Hepatocyte (in vitro differentiated cells): ENCODE measurements at regions not wholly inside any gene's neighbourhood (a gene's known extent, or its start where the extent isn't known, plus 50 kb on each side); places are given as distances from the start of the nearest gene placed in this dataset.

ENCODE experiments used
- DNase-seq: peaks from one replicate; pipeline ENCODE4 v3.0.0-alpha.2; 2016; ENCODE audit warnings: low spot score
- H2AFZ ChIP-seq: fragments of 200-600 bp; sonication (generic); 2 replicates; pipeline ENCODE4 v1.6.0; 2016; ENCODE audit warnings: antibody characterized with exemption, mild to moderate bottlenecking
- H3K27ac ChIP-seq: fragments of 200-600 bp; sonication (generic); 2 replicates; pipeline ENCODE4 v1.5.1; 2016; ENCODE audit warnings: mild to moderate bottlenecking
- H3K27me3 ChIP-seq: fragments of 200-600 bp; sonication (generic); 2 replicates; pipeline ENCODE4 v1.6.1; 2016
- H3K36me3 ChIP-seq: fragments of 200-600 bp; sonication (generic); replicated peaks from 2 replicates; pipeline ENCODE4 v1.5.1; 2016; ENCODE audit warnings: low read depth; ENCODE audit not compliant: insufficient read depth
- H3K4me1 ChIP-seq: fragments of 200-600 bp; sonication (generic); 2 replicates; pipeline ENCODE4 v1.5.1; 2016; ENCODE audit warnings: mild to moderate bottlenecking, moderate library complexity; ENCODE audit not compliant: insufficient read depth
- H3K4me2 ChIP-seq: fragments of 200-600 bp; sonication (generic); 2 replicates; pipeline ENCODE4 v1.6.0; 2016
- H3K4me3 ChIP-seq: fragments of 200-600 bp; sonication (generic); 2 replicates; pipeline ENCODE4 v1.5.1; 2016; ENCODE audit warnings: mild to moderate bottlenecking
- H3K79me2 ChIP-seq: fragments of 200-600 bp; sonication (generic); 2 replicates; pipeline ENCODE4 v1.6.0; 2017; ENCODE audit warnings: mild to moderate bottlenecking
- H3K9me2 ChIP-seq: fragments of 200-600 bp; sonication (generic); replicated peaks from 2 replicates; pipeline ENCODE4 v1.6.0; 2017; ENCODE audit warnings: mild to moderate bottlenecking; ENCODE audit not compliant: insufficient read depth
- H3K9me3 ChIP-seq: fragments of 200-600 bp; sonication (generic); 2 replicates; pipeline ENCODE4 v1.5.1; 2016; ENCODE audit warnings: low read depth, mild to moderate bottlenecking
- H4K20me1 ChIP-seq: fragments of 200-600 bp; sonication (generic); 2 replicates; pipeline ENCODE4 v1.6.0; 2016; ENCODE audit warnings: mild to moderate bottlenecking; ENCODE audit not compliant: insufficient read depth, poor library complexity, severe bottlenecking
- CTCF ChIP-seq: fragments of 200-600 bp; sonication (generic); IDR thresholded peaks from 2 replicates; pipeline ENCODE4 v1.5.1; 2016; ENCODE audit warnings: antibody characterized with exemption, mild to moderate bottlenecking; ENCODE audit not compliant: poor library complexity
- EZH2 ChIP-seq: fragments of 200-600 bp; sonication (generic); IDR thresholded peaks from 2 replicates; pipeline ENCODE4 v1.6.1; 2016; ENCODE audit warnings: antibody characterized with exemption, mild to moderate bottlenecking, borderline replicate concordance
- EZH2phosphoT487 ChIP-seq: fragments of 200-600 bp; sonication (generic); IDR thresholded peaks from one replicate; pipeline ENCODE4 v1.6.1; 2018; ENCODE audit warnings: antibody characterized with exemption, mild to moderate bottlenecking, low read depth, moderate library complexity; ENCODE audit not compliant: unreplicated experiment, severe bottlenecking
- WGBS: methylation state at CpG from one replicate; pipeline ENCODE4 v1.1.6; 2016; ENCODE audit warnings: low lambda C conversion rate; ENCODE audit errors: missing lambda C conversion rate; 5-methylcytosine and 5-hydroxymethylcytosine counted together

- no peak for TF ChIP-seq CTCF
- no peak for TF ChIP-seq EZH2phosphoT487
- no peak for TF ChIP-seq EZH2
- Histone ChIP-seq H3K27ac (no peak overlapping the region), H2AFZ (no peak overlapping the region), H3K27me3 (no peaks in the 10 kb centered on the region), H3K36me3 (no peaks in the 10 kb centered on the region), H3K79me2 (no peaks in the 10 kb centered on the region), H3K4me1 (peaks cover 14% of the 10 kb centered on the region), H3K4me2 (no peak overlapping the region), H3K4me3 (no peak overlapping the region), H3K9me3 (no peaks in the 10 kb centered on the region), H3K9me2 (no peaks in the 10 kb centered on the region), H4K20me1 (no peaks in the 10 kb centered on the region)
- no peak for DNase-seq
- WGBS: 86% methylated on average over 5 of the region's 5 CpGs
Observed at GRCh38 chr10:123381224-123381623, 227.0 kb downstream of the BUB3 start.

GRCh38 chr10:123382491-123382890, 228.3 kb downstream of the BUB3 start:
- WGBS: 78% methylated on average over 4 of the region's 4 CpGs
- no peaks in the 10 kb centered on the region for H3K36me3 ChIP-seq
- no peaks in the 10 kb centered on the region for H3K27me3 ChIP-seq
- H3K4me1 ChIP-seq: peaks cover 11% of the 10 kb centered on the region
- H3K4me3 ChIP-seq: no peak overlapping the region
- H3K27ac ChIP-seq: no peak overlapping the region
- no peak overlapping the region for H3K4me2 ChIP-seq
- no peaks in the 10 kb centered on the region for H3K79me2 ChIP-seq
- no peak for TF ChIP-seq EZH2
- TF ChIP-seq EZH2phosphoT487: no peak
- no peak for TF ChIP-seq CTCF
- DNase-seq: no peak
- H3K9me3 ChIP-seq: no peaks in the 10 kb centered on the region
- H3K9me2 ChIP-seq: no peaks in the 10 kb centered on the region
- no peak overlapping the region for H2AFZ ChIP-seq
- H4K20me1 ChIP-seq: no peaks in the 10 kb centered on the region

- H4K20me1 ChIP-seq: no peaks in the 10 kb centered on the region
- no peaks in the 10 kb centered on the region for H3K9me3 ChIP-seq
- 91% methylated on average over 2 of the region's 2 CpGs for WGBS
- H3K4me1 ChIP-seq: no peaks in the 10 kb centered on the region
- no peaks in the 10 kb centered on the region for H3K9me2 ChIP-seq
- no peak for DNase-seq
- no peak overlapping the region for H3K27ac ChIP-seq
- TF ChIP-seq CTCF: no peak
- no peak for TF ChIP-seq EZH2phosphoT487
- no peak for TF ChIP-seq EZH2
- no peaks in the 10 kb centered on the region for H3K27me3 ChIP-seq
- no peak overlapping the region for H3K4me2 ChIP-seq
- H3K79me2 ChIP-seq: no peaks in the 10 kb centered on the region
- no peaks in the 10 kb centered on the region for H3K36me3 ChIP-seq
- no peak overlapping the region for H2AFZ ChIP-seq
- no peak overlapping the region for H3K4me3 ChIP-seq
Observed at GRCh38 chr10:123385508-123386080, 231.4 kb downstream of the BUB3 start.

GRCh38 chr10:123389520-123389919, 235.3 kb downstream of the BUB3 start:
- no peak for TF ChIP-seq CTCF
- no peak for TF ChIP-seq EZH2
- TF ChIP-seq EZH2phosphoT487: no peak
- Histone ChIP-seq H3K9me3 (no peaks in the 10 kb centered on the region), H3K27me3 (no peaks in the 10 kb centered on the region), H3K79me2 (no peaks in the 10 kb centered on the region), H3K27ac (no peak overlapping the region), H3K4me2 (no peak overlapping the region), H3K4me1 (no peaks in the 10 kb centered on the region), H3K36me3 (no peaks in the 10 kb centered on the region), H2AFZ (no peak overlapping the region), H3K9me2 (no peaks in the 10 kb centered on the region), H3K4me3 (no peak overlapping the region), H4K20me1 (no peaks in the 10 kb centered on the region)
- 82% methylated on average over 2 of the region's 2 CpGs for WGBS
- DNase-seq: no peak
